Central memory CD8-positive, alpha-beta T cell (primary cell): ENCODE measurements at regions not wholly inside any gene's neighbourhood (a gene's known extent, or its start where the extent isn't known, plus 50 kb on each side); places are given as distances from the start of the nearest gene placed in this dataset.

ENCODE experiments used
- ATAC-seq: fragments of 150-1000 bp; cut with Tn5 transposase; replicated peaks from 2 replicates; pipeline ENCODE4 v1.10.0; 2022; ENCODE audit warnings: mild to moderate bottlenecking, moderate FRiP score, moderate number of reproducible peaks; ENCODE audit not compliant: poor library complexity, severe bottlenecking; ENCODE audit errors: extremely low read depth
- DNase-seq, 2 donors: peaks; one replicate each; pipeline ENCODE4 v3.0.0; 2021; ENCODE audit warnings: low spot score in 2 of 2
- H3K27ac Mint-ChIP-seq: one replicate; pipeline ENCODE4 v1.8.0; 2022; ENCODE audit warnings: low read depth, mild to moderate bottlenecking, moderate library complexity, mixed read lengths
- H3K27me3 Mint-ChIP-seq: one replicate; pipeline ENCODE4 v1.8.0; 2022; ENCODE audit warnings: mixed read lengths
- H3K36me3 Mint-ChIP-seq: one replicate; pipeline ENCODE4 v1.8.0; 2022; ENCODE audit warnings: mild to moderate bottlenecking, moderate library complexity, mixed read lengths; ENCODE audit not compliant: insufficient read depth
- H3K4me1 Mint-ChIP-seq: one replicate; pipeline ENCODE4 v1.8.0; 2022; ENCODE audit warnings: mixed read lengths
- H3K4me3 Mint-ChIP-seq: one replicate; pipeline ENCODE4 v1.8.0; 2022; ENCODE audit warnings: mild to moderate bottlenecking, moderate library complexity, mixed read lengths
- H3K9me3 Mint-ChIP-seq: one replicate; pipeline ENCODE4 v1.8.0; 2022; ENCODE audit warnings: mixed read lengths

GRCh38 chr1:93815366-93816110 lies 63.5 kb downstream of the DNTTIP2 start:
- Mint-ChIP-seq H3K36me3 (no peaks in the 10 kb centered on the region), H3K27ac (no peak overlapping the region), H3K9me3 (no peaks in the 10 kb centered on the region), H3K4me1 (peaks cover 22% of the 10 kb centered on the region), H3K4me3 (no peak overlapping the region), H3K27me3 (no peaks in the 10 kb centered on the region)
- ATAC-seq (no peak), DNase-seq (no peak)

GRCh38 chr1:93814795-93815340 lies 64.1 kb downstream of the DNTTIP2 start:
- DNase-seq (no peak), ATAC-seq (no peak)
- H3K4me3 Mint-ChIP-seq: no peak overlapping the region
- H3K9me3 Mint-ChIP-seq: no peaks in the 10 kb centered on the region
- H3K4me1 Mint-ChIP-seq: peaks cover 22% of the 10 kb centered on the region
- no peak overlapping the region for H3K27ac Mint-ChIP-seq
- H3K36me3 Mint-ChIP-seq: no peaks in the 10 kb centered on the region
- H3K27me3 Mint-ChIP-seq: no peaks in the 10 kb centered on the region

GRCh38 chr1:93814059-93814794 lies 64.8 kb downstream of the DNTTIP2 start:
- peak in 1 of 2 donors; percentile 21 for DNase-seq
- H3K36me3 Mint-ChIP-seq: no peaks in the 10 kb centered on the region
- H3K27ac Mint-ChIP-seq: no peak overlapping the region
- no peak for ATAC-seq
- no peaks in the 10 kb centered on the region for H3K9me3 Mint-ChIP-seq
- H3K4me3 Mint-ChIP-seq: no peak overlapping the region
- H3K4me1 Mint-ChIP-seq: peaks cover 22% of the 10 kb centered on the region
- no peaks in the 10 kb centered on the region for H3K27me3 Mint-ChIP-seq

- no peaks in the 10 kb centered on the region for H3K9me3 Mint-ChIP-seq
- H3K27ac Mint-ChIP-seq: no peak overlapping the region
- no peak overlapping the region for H3K4me3 Mint-ChIP-seq
- no peak for DNase-seq
- peaks cover 15% of the 10 kb centered on the region for H3K4me1 Mint-ChIP-seq
- ATAC-seq: no peak
- no peaks in the 10 kb centered on the region for H3K27me3 Mint-ChIP-seq
- no peaks in the 10 kb centered on the region for H3K36me3 Mint-ChIP-seq
Observed at GRCh38 chr1:93813076-93813475, 65.9 kb downstream of the DNTTIP2 start.

GRCh38 chr1:93811326-93812065 lies 67.5 kb downstream of the DNTTIP2 start:
- ATAC-seq: no peak
- no peak overlapping the region for H3K27ac Mint-ChIP-seq

GRCh38 chr1:93810316-93810715 lies 68.7 kb downstream of the DNTTIP2 start:
- ATAC-seq: no peak
- Mint-ChIP-seq H3K9me3 (no peaks in the 10 kb centered on the region), H3K4me1 (no peaks in the 10 kb centered on the region), H3K27me3 (no peaks in the 10 kb centered on the region), H3K36me3 (no peaks in the 10 kb centered on the region), H3K4me3 (no peak overlapping the region), H3K27ac (no peak overlapping the region)
- no peak for DNase-seq

More at GRCh38 chr1:93811326-93812065, 67.5 kb downstream of the DNTTIP2 start:
- H3K36me3 Mint-ChIP-seq: no peaks in the 10 kb centered on the region
- no peak for DNase-seq
- no peaks in the 10 kb centered on the region for H3K9me3 Mint-ChIP-seq
- no peaks in the 10 kb centered on the region for H3K4me1 Mint-ChIP-seq
- H3K4me3 Mint-ChIP-seq: no peak overlapping the region
- no peaks in the 10 kb centered on the region for H3K27me3 Mint-ChIP-seq

GRCh38 chr1:93808871-93809270 lies 70.1 kb downstream of the DNTTIP2 start:
- DNase-seq: no peak
- Mint-ChIP-seq H3K27ac (no peak overlapping the region), H3K9me3 (no peaks in the 10 kb centered on the region), H3K36me3 (no peaks in the 10 kb centered on the region), H3K4me3 (no peak overlapping the region), H3K4me1 (no peaks in the 10 kb centered on the region), H3K27me3 (no peaks in the 10 kb centered on the region)
- no peak for ATAC-seq

GRCh38 chr1:93807311-93807930 lies 71.6 kb downstream of the DNTTIP2 start:
- no peak overlapping the region for H3K4me3 Mint-ChIP-seq
- no peak for DNase-seq
- H3K4me1 Mint-ChIP-seq: no peaks in the 10 kb centered on the region
- H3K9me3 Mint-ChIP-seq: no peaks in the 10 kb centered on the region
- no peak for ATAC-seq
- no peak overlapping the region for H3K27ac Mint-ChIP-seq
- no peaks in the 10 kb centered on the region for H3K36me3 Mint-ChIP-seq
- no peaks in the 10 kb centered on the region for H3K27me3 Mint-ChIP-seq

- Mint-ChIP-seq H3K27ac (no peak overlapping the region), H3K36me3 (no peaks in the 10 kb centered on the region), H3K27me3 (no peaks in the 10 kb centered on the region), H3K9me3 (no peaks in the 10 kb centered on the region), H3K4me1 (no peaks in the 10 kb centered on the region), H3K4me3 (no peak overlapping the region)
- no peak for ATAC-seq
- no peak for DNase-seq
Observed at GRCh38 chr1:93805027-93805610, 73.9 kb downstream of the DNTTIP2 start.

GRCh38 chr1:93804412-93804811 lies 74.6 kb downstream of the DNTTIP2 start:
- Mint-ChIP-seq H3K27ac (no peak overlapping the region), H3K9me3 (no peaks in the 10 kb centered on the region), H3K4me3 (no peak overlapping the region), H3K36me3 (no peaks in the 10 kb centered on the region), H3K27me3 (no peaks in the 10 kb centered on the region), H3K4me1 (no peaks in the 10 kb centered on the region)
- ATAC-seq (no peak), DNase-seq (no peak)

GRCh38 chr1:93801471-93801870 lies 77.5 kb downstream of the DNTTIP2 start:
- Mint-ChIP-seq H3K4me3 (no peak overlapping the region), H3K27me3 (peaks cover 16% of the 10 kb centered on the region), H3K9me3 (no peaks in the 10 kb centered on the region), H3K27ac (no peak overlapping the region), H3K4me1 (no peaks in the 10 kb centered on the region), H3K36me3 (no peaks in the 10 kb centered on the region)
- ATAC-seq: no peak
- no peak for DNase-seq

- H3K4me3 Mint-ChIP-seq: no peak overlapping the region
- H3K27me3 Mint-ChIP-seq: peaks cover 16% of the 10 kb centered on the region
- ATAC-seq (no peak), DNase-seq (no peak)
- H3K36me3 Mint-ChIP-seq: no peaks in the 10 kb centered on the region
- H3K9me3 Mint-ChIP-seq: no peaks in the 10 kb centered on the region
- no peak overlapping the region for H3K27ac Mint-ChIP-seq
- H3K4me1 Mint-ChIP-seq: no peaks in the 10 kb centered on the region
Observed at GRCh38 chr1:93800856-93801255, 78.2 kb downstream of the DNTTIP2 start.
